ENCODE measurements at regions not wholly inside any gene's neighbourhood (a gene's known extent, or its start where the extent isn't known, plus 50 kb on each side); places are given as distances from the start of the nearest gene placed in this dataset.

DNA sequence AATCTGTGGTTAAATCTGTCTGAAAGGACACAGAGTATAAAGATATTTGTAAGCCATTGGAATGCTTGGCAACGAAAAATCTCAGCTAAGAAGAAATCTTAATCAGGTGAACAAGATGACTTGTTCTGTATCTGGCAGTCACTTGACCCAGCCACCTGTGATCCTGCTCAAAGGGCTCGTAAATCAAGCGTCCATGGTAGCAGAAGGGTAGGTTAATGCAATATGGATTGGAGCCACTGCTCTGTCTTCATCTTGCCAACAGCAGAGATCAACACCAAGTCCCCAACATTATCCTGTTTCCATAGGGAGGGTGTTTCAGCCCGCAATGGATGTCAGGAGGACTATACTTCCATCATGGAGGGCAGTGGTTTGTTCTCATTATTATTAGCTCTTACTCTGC, 378.4 kb downstream of the CDH7 start:
- H2AK5ac ChIP-seq (ENCODE audit: low read depth, low read length), result no peak overlapping the region
- DNase-seq (ENCODE audit: low read depth in 1 of 2, low spot score in 2 of 2) (no peak), FAIRE-seq (no peak)
- no peak overlapping the region for H2BK5ac ChIP-seq (ENCODE audit: low read depth, low read length)
- H3K56ac ChIP-seq (replicated peaks; ENCODE audit: insufficient read length, low read depth, low read length), result no peak overlapping the region
- H3K36me3 ChIP-seq (ENCODE audit: control insufficient read depth in 2 of 4, insufficient read depth in 4 of 4, low read length in 3 of 4), result no peaks in the 10 kb centered on the region
- CTCF ChIA-PET (ENCODE audit: partially characterized antibody), result no interaction called here
- WGBS, 2 experiments (ENCODE audit: extremely low coverage in 1 of 2, insufficient coverage in 1 of 2, insufficient read length in 1 of 2, insufficient replicate concordance in 2 of 2, low coverage in 1 of 2, low lambda C conversion rate in 2 of 2, missing lambda C conversion rate in 1 of 2), result 87% methylated on average over 4 of the region's 4 CpGs; no CpG with 5 or more reads in 1 of the 2 experiments
- no peaks in the 10 kb centered on the region for H3K23me2 ChIP-seq (ENCODE audit: low read depth, low read length)
- H4K5ac ChIP-seq (ENCODE audit: insufficient read length, low read depth, low read length), result no peak overlapping the region
- no peak overlapping the region for H3K14ac ChIP-seq (ENCODE audit: insufficient read length)
- H3K9me3 ChIP-seq (ENCODE audit: insufficient read depth in 2 of 2, low read depth in 1 of 2, low read length in 1 of 2), result no peaks in the 10 kb centered on the region
- H3K23ac ChIP-seq (ENCODE audit: insufficient read length), result no peak overlapping the region
- no peaks in the 10 kb centered on the region for H3K79me2 ChIP-seq (ENCODE audit: control insufficient read depth in 1 of 2, insufficient read depth in 2 of 2, low read length in 2 of 2)
- no peak overlapping the region for H2BK120ac ChIP-seq (replicated peaks; ENCODE audit: low read depth, low read length)
- H3K4ac ChIP-seq (replicated peaks; ENCODE audit: insufficient read length, low read depth, low read length), result no peak overlapping the region
- H4K91ac ChIP-seq (replicated peaks; ENCODE audit: insufficient read length, low read length), result no peak overlapping the region
- H3K4me2 ChIP-seq (ENCODE audit: insufficient read depth in 1 of 2, low read depth in 2 of 2, low read length in 2 of 2), result no peak overlapping the region
- POLR2A ChIA-PET (ENCODE audit: partially characterized antibody), result no interaction called here
- no peaks in the 10 kb centered on the region; a peak in 1 of 7 replicates for H3K4me1 ChIP-seq (replicated peaks in 1 of 4; ENCODE audit: control insufficient read depth in 3 of 4, insufficient read depth in 4 of 4, low read length in 3 of 4)
- no peak overlapping the region for H2AFZ ChIP-seq (ENCODE audit: low read length)
- H3K27ac ChIP-seq (ENCODE audit: low read depth, low read length), result no peak overlapping the region
- no peak overlapping the region for H3K4me3 ChIP-seq (ENCODE audit: extremely low read depth in 1 of 4, insufficient read depth in 2 of 4, low read depth in 3 of 4, low read length in 4 of 4)
- H3K79me1 ChIP-seq (ENCODE audit: low read depth, low read length), result no peaks in the 10 kb centered on the region
- no peaks in the 10 kb centered on the region for H4K20me1 ChIP-seq (replicated peaks in 1 of 2; ENCODE audit: control insufficient read depth in 1 of 2, insufficient read depth in 2 of 2, low read length in 2 of 2)
- H3K27me3 ChIP-seq (replicated peaks in 1 of 4; ENCODE audit: control insufficient read depth in 3 of 4, extremely low read depth in 1 of 4, insufficient read depth in 3 of 4, low read length in 3 of 4), result no peaks in the 10 kb centered on the region
- no peak overlapping the region for H3K9ac ChIP-seq (replicated peaks in 1 of 4; ENCODE audit: extremely low read depth in 1 of 4, low read depth in 3 of 4, low read length in 3 of 4)
- no peak overlapping the region for H2BK20ac ChIP-seq (ENCODE audit: low read length)
- no peak overlapping the region for H4K8ac ChIP-seq (ENCODE audit: extremely low read depth, insufficient read depth, low read length)
- H2BK15ac ChIP-seq (ENCODE audit: low read length), result no peak overlapping the region
- H2BK12ac ChIP-seq (ENCODE audit: low read depth, low read length), result no peak overlapping the region
- no peak overlapping the region for H3K18ac ChIP-seq (ENCODE audit: extremely low read depth, low read length)
- TF ChIP-seq RNF2 (IDR thresholded peaks at IDR 0.05; ENCODE audit: borderline replicate concordance, low read depth, low read length, missing control alignments, poor library complexity, severe bottlenecking) (no peak), JUN (IDR thresholded peaks at IDR 0.05; ENCODE audit: low read depth, low read length) (no peak), EZH2 (IDR thresholded peaks at IDR 0.05; ENCODE audit: low read depth, low read length, severe bottlenecking) (no peak), SRF (IDR thresholded peaks at IDR 0.05; ENCODE audit: low read depth, low read length) (no peak), TAF7 (optimal IDR thresholded peaks at IDR 0.05; ENCODE audit: borderline replicate concordance, low read depth, low read length) (no peak), PHF8 (conservative IDR thresholded peaks at IDR 0.05; ENCODE audit: low read depth, low read length) (no peak), CTBP2 (IDR thresholded peaks at IDR 0.05; ENCODE audit: borderline replicate concordance, insufficient read depth, insufficient read length, low read length) (no peak), NRF1 (IDR thresholded peaks at IDR 0.05; ENCODE audit: low read depth, low read length) (no peak), TAF1 (IDR thresholded peaks at IDR 0.05; ENCODE audit: low read depth, low read length) (no peak), SAP30 (IDR thresholded peaks at IDR 0.05; ENCODE audit: insufficient read depth, insufficient replicate concordance, low read length) (no peak), RXRA (IDR thresholded peaks at IDR 0.05; ENCODE audit: insufficient read depth, low read depth, low read length) (no peak)
- TF ChIP-seq, protein P1, sequence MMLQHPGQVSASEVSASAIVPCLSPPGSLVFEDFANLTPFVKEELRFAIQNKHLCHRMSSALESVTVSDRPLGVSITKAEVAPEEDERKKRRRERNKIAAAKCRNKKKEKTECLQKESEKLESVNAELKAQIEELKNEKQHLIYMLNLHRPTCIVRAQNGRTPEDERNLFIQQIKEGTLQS (IDR thresholded peaks at IDR 0.05; ENCODE audit: insufficient read depth, low read depth, low read length), result no peak
- TF ChIP-seq, protein P2, sequence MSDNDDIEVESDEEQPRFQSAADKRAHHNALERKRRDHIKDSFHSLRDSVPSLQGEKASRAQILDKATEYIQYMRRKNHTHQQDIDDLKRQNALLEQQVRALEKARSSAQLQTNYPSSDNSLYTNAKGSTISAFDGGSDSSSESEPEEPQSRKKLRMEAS (IDR thresholded peaks at IDR 0.05), result no peak
